ENCODE measurements at regions not wholly inside any gene's neighbourhood (a gene's known extent, or its start where the extent isn't known, plus 50 kb on each side); places are given as distances from the start of the nearest gene placed in this dataset.
A peak's percentile ranks its signal among the peaks of the same experiment; 100 is the strongest.

GRCh38 chr22:49365191-49365837 lies 462.4 kb downstream of the BRD1 start:
- H3K36me3 ChIP-seq: no peaks in the 10 kb centered on the region
- H3K4me3 ChIP-seq: no peak overlapping the region
- peak; percentile 30 for DNase-seq
- H3K4me1 ChIP-seq: no peaks in the 10 kb centered on the region
- H3K27ac ChIP-seq: no peak overlapping the region
- intact Hi-C loops (cut with DNase I): no loop called here
- H3K27me3 ChIP-seq: peaks cover 0 to 21% (median 15%) of the 10 kb centered on the region in 3 donors
- no peaks in the 10 kb centered on the region for H3K9me3 ChIP-seq
- TF ChIP-seq POLR2A (IDR thresholded peaks at IDR 0.05) (no peak), POLR2AphosphoS5 (IDR thresholded peaks at IDR 0.05) (no peak), CTCF (IDR thresholded peaks at IDR 0.05) (no peak), EP300 (IDR thresholded peaks at IDR 0.05) (no peak)
- WGBS, 2 donors: 90 to 92% methylated on average over 15 of the region's 15 CpGs

GRCh38 chr22:49364398-49364797 lies 463.3 kb downstream of the BRD1 start:
- H3K4me3 ChIP-seq: no peak overlapping the region
- intact Hi-C loops (cut with DNase I): no loop called here
- no peaks in the 10 kb centered on the region for H3K9me3 ChIP-seq
- DNase-seq: no peak
- no peak overlapping the region for H3K27ac ChIP-seq
- no peaks in the 10 kb centered on the region for H3K36me3 ChIP-seq
- TF ChIP-seq EP300 (IDR thresholded peaks at IDR 0.05) (no peak), CTCF (IDR thresholded peaks at IDR 0.05) (no peak), POLR2AphosphoS5 (IDR thresholded peaks at IDR 0.05) (no peak), POLR2A (IDR thresholded peaks at IDR 0.05) (no peak)
- H3K27me3 ChIP-seq: peaks cover 0 to 20% (median 11%) of the 10 kb centered on the region in 3 donors
- no peaks in the 10 kb centered on the region for H3K4me1 ChIP-seq
- 77% methylated on average over 15 of the region's 15 CpGs for WGBS, 2 donors

- Histone ChIP-seq H3K27me3 (peaks cover 0 to 18% (median 4%) of the 10 kb centered on the region in 3 donors), H3K4me3 (no peak overlapping the region), H3K4me1 (no peaks in the 10 kb centered on the region), H3K36me3 (no peaks in the 10 kb centered on the region), H3K27ac (no peak overlapping the region), H3K9me3 (no peaks in the 10 kb centered on the region)
- 90 to 91% methylated on average over 27 of the region's 27 CpGs for WGBS, 2 donors
- DNase-seq: peak; percentile 25
- TF ChIP-seq POLR2A (IDR thresholded peaks at IDR 0.05) (no peak), EP300 (IDR thresholded peaks at IDR 0.05) (no peak), POLR2AphosphoS5 (IDR thresholded peaks at IDR 0.05) (no peak), CTCF (IDR thresholded peaks at IDR 0.05) (no peak)
- intact Hi-C loops (cut with DNase I): no loop called here
Measured at GRCh38 chr22:49363526-49364230, 464.0 kb downstream of the BRD1 start.

DNA sequence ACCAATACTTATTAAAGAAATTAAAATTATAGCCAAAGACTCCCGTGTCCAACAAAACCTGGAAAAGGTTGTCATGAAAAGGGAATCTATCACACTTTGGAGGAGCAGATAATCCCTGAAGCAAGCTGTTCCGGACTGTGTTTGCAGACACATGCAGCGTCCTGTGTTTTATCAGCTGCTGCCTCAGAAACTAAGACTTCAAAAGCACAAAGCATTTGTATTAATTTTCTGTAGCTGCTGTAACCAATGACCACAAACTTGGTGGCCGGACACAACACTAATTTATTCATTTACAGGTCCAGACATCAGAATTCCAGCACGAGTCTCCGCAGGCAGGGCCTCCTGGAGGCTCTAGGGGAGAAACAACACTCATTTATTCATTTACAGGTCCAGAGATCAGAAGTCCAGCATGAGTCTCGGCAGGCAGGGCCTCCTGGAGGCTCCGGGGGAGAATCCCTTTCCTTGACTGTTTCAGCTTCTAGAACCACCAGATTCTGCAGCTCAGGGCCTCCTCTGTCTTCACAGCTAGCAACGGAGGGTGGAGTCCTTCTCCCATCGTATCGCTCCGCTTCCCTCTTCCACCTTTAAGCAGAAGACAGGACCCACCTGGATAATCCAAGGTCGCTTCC lies 465.3 kb downstream of the BRD1 start:
- DNase-seq: no peak
- peaks cover 0 to 22% (median 9%) of the 10 kb centered on the region in 3 donors for H3K27me3 ChIP-seq
- intact Hi-C loops (cut with DNase I): no loop called here
- no peaks in the 10 kb centered on the region for H3K9me3 ChIP-seq
- H3K4me3 ChIP-seq: no peak overlapping the region
- no peaks in the 10 kb centered on the region for H3K36me3 ChIP-seq
- H3K27ac ChIP-seq: no peak overlapping the region
- no peaks in the 10 kb centered on the region for H3K4me1 ChIP-seq
- TF ChIP-seq EP300 (IDR thresholded peaks at IDR 0.05) (no peak), POLR2A (IDR thresholded peaks at IDR 0.05) (no peak), CTCF (IDR thresholded peaks at IDR 0.05) (no peak), POLR2AphosphoS5 (IDR thresholded peaks at IDR 0.05) (no peak)
- 55 to 69% methylated on average over 13 of the region's 13 CpGs for whole genome bisulfite sequencing, 2 donors
